GM12878 (cell line): ENCODE measurements at regions not wholly inside any gene's neighbourhood (a gene's known extent, or its start where the extent isn't known, plus 50 kb on each side); places are given as distances from the start of the nearest gene placed in this dataset.

Source experiments
- ATAC-seq: fragments of 200-7000 bp; cut with Tn5 transposase; 3 replicates; pipeline ENCODE4 v1.9.1; 2020; ENCODE audit warnings: mild to moderate bottlenecking, moderate library complexity
- BruUV-seq: library from RNA; stranded (reverse); fragments of 400-500 nt; replicated peaks from 2 replicates; lab custom pipeline; 2021; lab: Mats Ljungman, UMichigan
- CTCF ChIA-PET: fragments of 300-600 bp; sonication (Branson Sonifier 250); formaldehyde crosslinking; extraction: SDS; loops from one replicate; lab custom pipeline; 2021; ENCODE audit warnings: inconsistent platforms; lab: Yijun Ruan, JAX
- POLR2A ChIA-PET: fragments of 350-600 bp; formaldehyde crosslinking; extraction: SDS; loops from one replicate; lab custom pipeline; 2021; ENCODE audit warnings: inconsistent platforms; lab: Charles Lee
- RAD21 ChIA-PET: fragments of 300-600 bp; sonication (Branson Sonifier 250); formaldehyde crosslinking; loops from one replicate; lab custom pipeline; 2023; ENCODE audit warnings: antibody characterized with exemption; ENCODE audit not compliant: unreplicated experiment; lab: Charles Lee
- SMC1A ChIA-PET: fragments of 300-600 bp; sonication (Branson Sonifier 250); formaldehyde crosslinking; loops from one replicate; lab custom pipeline; 2023; ENCODE audit not compliant: unreplicated experiment, uncharacterized antibody; lab: Charles Lee
- DNase-seq: peaks from one replicate; pipeline ENCODE4 v3.0.0-alpha.2; 2011; ENCODE audit warnings: low read depth, low spot score
- FAIRE-seq: peaks from 3 replicates; lab custom pipeline; 2011; peaks lifted over from hg19 to GRCh38; lab: Jason Lieb, UNC
- H2AFZ ChIP-seq: 2 replicates; pipeline ENCODE4 v1.6.0; 2011; ENCODE audit warnings: low read depth, low read length, control low read depth; ENCODE audit not compliant: control insufficient read depth
- H3K27ac ChIP-seq: 2 replicates; pipeline ENCODE4 v1.5.1; 2011; ENCODE audit warnings: control low read depth; ENCODE audit not compliant: control insufficient read depth, insufficient read depth
- H3K27me3 ChIP-seq, 2 experiments: replicated peaks in 1 of 2; 2 replicates each; pipeline versions ENCODE4 v1.6.0 to v1.6.1; 2011; ENCODE audit warnings: low read length in 1 of 2; ENCODE audit not compliant: control insufficient read depth in 2 of 2, insufficient read depth in 2 of 2
- H3K36me3 ChIP-seq, 2 experiments: 2 replicates each; pipeline ENCODE4 v1.5.1; 2011; ENCODE audit warnings: low read length in 1 of 2; ENCODE audit not compliant: control insufficient read depth in 2 of 2, insufficient read depth in 2 of 2
- H3K4me1 ChIP-seq: 2 replicates; pipeline ENCODE4 v1.6.1; 2011; ENCODE audit warnings: mild to moderate bottlenecking, low read length, moderate library complexity, mixed read lengths; ENCODE audit not compliant: control insufficient read depth, insufficient read depth
- H3K4me2 ChIP-seq: 2 replicates; pipeline ENCODE4 v1.6.0; 2011; ENCODE audit warnings: control low read depth; ENCODE audit not compliant: control insufficient read depth, insufficient read depth
- H3K4me3 ChIP-seq: fragments of 200-600 bp; sonication (generic); 2 replicates; pipeline ENCODE4 v1.5.1; 2016
- H3K79me2 ChIP-seq: 2 replicates; pipeline ENCODE4 v1.6.0; 2011; ENCODE audit warnings: low read length; ENCODE audit not compliant: control insufficient read depth, insufficient read depth
- H3K9ac ChIP-seq: 2 replicates; pipeline ENCODE4 v1.8.0; 2011; ENCODE audit warnings: low read length, control low read depth, mixed read lengths; ENCODE audit not compliant: control insufficient read depth, insufficient read depth
- H3K9me3 ChIP-seq: replicated peaks from 3 replicates; pipeline ENCODE4 v1.5.1; 2011; ENCODE audit warnings: mild to moderate bottlenecking, low read length; ENCODE audit not compliant: control insufficient read depth, insufficient read depth
- H4K20me1 ChIP-seq: 2 replicates; pipeline ENCODE4 v1.6.0; 2011; ENCODE audit not compliant: control insufficient read depth, insufficient read depth
- BRCA1 ChIP-seq: IDR thresholded peaks from 2 replicates; pipeline ENCODE4 v1.6.1; 2011; ENCODE audit warnings: low read depth, low read length, improper control_type of control experiment
- CHD4 ChIP-seq: fragments of 200-600 bp; sonication (generic); IDR thresholded peaks from 2 replicates; pipeline ENCODE4 v1.6.1; 2016; ENCODE audit warnings: mild to moderate bottlenecking
- LARP7 ChIP-seq: fragments of 450-650 bp; IDR thresholded peaks from 2 replicates; pipeline ENCODE4 v1.6.1; 2017; ENCODE audit warnings: mild to moderate bottlenecking
- NFXL1 ChIP-seq: fragments of 450-650 bp; IDR thresholded peaks from 2 replicates; pipeline ENCODE4 v1.6.1; 2017; ENCODE audit warnings: antibody characterized with exemption, mild to moderate bottlenecking, borderline replicate concordance
- PBX3 ChIP-seq: IDR thresholded peaks from 2 replicates; pipeline ENCODE4 v1.6.1; 2011; ENCODE audit warnings: mild to moderate bottlenecking, low read depth, low read length, moderate library complexity; ENCODE audit not compliant: insufficient replicate concordance
- RAD21 ChIP-seq: IDR thresholded peaks from 2 replicates; pipeline ENCODE4 v1.6.1; 2011; ENCODE audit warnings: mild to moderate bottlenecking, low read depth, low read length, moderate library complexity; ENCODE audit not compliant: insufficient read depth
- RELB ChIP-seq: fragments of 450-650 bp; IDR thresholded peaks from 2 replicates; pipeline ENCODE4 v1.6.1; 2017; ENCODE audit warnings: low read depth, mild to moderate bottlenecking, moderate library complexity
- WRNIP1 ChIP-seq: IDR thresholded peaks from 2 replicates; pipeline ENCODE4 v1.6.1; 2011; ENCODE audit warnings: low read depth, low read length, improper control_type of control experiment, borderline replicate concordance
- ZNF24 ChIP-seq: fragments of 450-650 bp; IDR thresholded peaks from 2 replicates; pipeline ENCODE4 v1.6.1; 2017; ENCODE audit warnings: antibody characterized with exemption, mild to moderate bottlenecking
- ZNF274 ChIP-seq: IDR thresholded peaks from one replicate; pipeline ENCODE4 v1.8.0; 2011; ENCODE audit not compliant: insufficient read length, insufficient read depth
- ZNF687 ChIP-seq: fragments of 450-650 bp; IDR thresholded peaks from 2 replicates; pipeline ENCODE4 v1.6.1; 2017; ENCODE audit warnings: mild to moderate bottlenecking, moderate library complexity
- WGBS: methylation state at CpG from one replicate; pipeline ENCODE4 v1.1.6; 2016; ENCODE audit warnings: low lambda C conversion rate; ENCODE audit not compliant: insufficient replicate concordance, insufficient coverage; ENCODE audit errors: missing lambda C conversion rate; 5-methylcytosine and 5-hydroxymethylcytosine counted together
- in situ Hi-C: fragments of 300-500 bp; cut with MboI; formaldehyde crosslinking; loops from 9 replicates; pipeline ENCODE4 v1.14.3; 2018; ENCODE audit warnings: mixed read lengths
- intact Hi-C: fragments of 100-400 bp; cut with micrococcal nuclease; formaldehyde crosslinking; loops from one replicate; pipeline ENCODE4 v1.14.2; 2022; ENCODE audit not compliant: unreplicated experiment
- TF ChIP-seq, protein P1 (sequence below): fragments of 450-650 bp; IDR thresholded peaks from 2 replicates; pipeline ENCODE4 v1.6.1; 2017; ENCODE audit warnings: mild to moderate bottlenecking, low read depth, inconsistent platforms; ENCODE audit not compliant: poor library complexity, severe bottlenecking
- TF ChIP-seq, protein P2 (sequence below): fragments of 150-350 bp; IDR thresholded peaks from 2 replicates; pipeline ENCODE4 v1.6.1; 2014; ENCODE audit warnings: mild to moderate bottlenecking, low read depth, low read length

- no peak overlapping the region for H3K4me2 ChIP-seq
- no peaks in the 10 kb centered on the region for H3K79me2 ChIP-seq
- ChIA-PET POLR2A (interaction anchor here (1.0 to 6.0 kb wide), 7 partner anchors 10 to 21 kb away, joined by 3 to 39 read pairs (median 4); no protein-coding TSS in a partner anchor), SMC1A (interaction anchor here (0.6 to 8.0 kb wide), 8 partner anchors 11 to 269 kb away, joined by 3 to 108 read pairs (median 5); no protein-coding TSS in a partner anchor), RAD21 (interaction anchor here (1.0 to 6.5 kb wide), 9 partner anchors 13 to 389 kb away, joined by 3 to 82 read pairs (median 4); no protein-coding TSS in a partner anchor), CTCF (interaction anchor here (0.9 to 4.3 kb wide), 2 partner anchors 12 to 94 kb away, joined by 3 to 10 read pairs; no protein-coding TSS in a partner anchor)
- in situ Hi-C loops (no loop called here), intact Hi-C loops (no loop called here)
- H2AFZ ChIP-seq, result no peak overlapping the region
- no peak overlapping the region for H3K9ac ChIP-seq
- H3K4me3 ChIP-seq, result no peak overlapping the region
- H4K20me1 ChIP-seq, result no peaks in the 10 kb centered on the region
- FAIRE-seq (no peak), DNase-seq (no peak), ATAC-seq (no peak)
- no peak overlapping the region for H3K27ac ChIP-seq
- WGBS, result 69% methylated on average over 3 of the region's 3 CpGs
- H3K27me3 ChIP-seq, result no peaks in the 10 kb centered on the region
- H3K4me1 ChIP-seq, result peaks cover 46% of the 10 kb centered on the region
- no TSS peak for BruUV-seq
- no peaks in the 10 kb centered on the region for H3K36me3 ChIP-seq
- H3K9me3 ChIP-seq, result no peaks in the 10 kb centered on the region; the same call in 2 of the 3 replicates
- no peak for TF ChIP-seq LARP7
- TF ChIP-seq, protein P1, sequence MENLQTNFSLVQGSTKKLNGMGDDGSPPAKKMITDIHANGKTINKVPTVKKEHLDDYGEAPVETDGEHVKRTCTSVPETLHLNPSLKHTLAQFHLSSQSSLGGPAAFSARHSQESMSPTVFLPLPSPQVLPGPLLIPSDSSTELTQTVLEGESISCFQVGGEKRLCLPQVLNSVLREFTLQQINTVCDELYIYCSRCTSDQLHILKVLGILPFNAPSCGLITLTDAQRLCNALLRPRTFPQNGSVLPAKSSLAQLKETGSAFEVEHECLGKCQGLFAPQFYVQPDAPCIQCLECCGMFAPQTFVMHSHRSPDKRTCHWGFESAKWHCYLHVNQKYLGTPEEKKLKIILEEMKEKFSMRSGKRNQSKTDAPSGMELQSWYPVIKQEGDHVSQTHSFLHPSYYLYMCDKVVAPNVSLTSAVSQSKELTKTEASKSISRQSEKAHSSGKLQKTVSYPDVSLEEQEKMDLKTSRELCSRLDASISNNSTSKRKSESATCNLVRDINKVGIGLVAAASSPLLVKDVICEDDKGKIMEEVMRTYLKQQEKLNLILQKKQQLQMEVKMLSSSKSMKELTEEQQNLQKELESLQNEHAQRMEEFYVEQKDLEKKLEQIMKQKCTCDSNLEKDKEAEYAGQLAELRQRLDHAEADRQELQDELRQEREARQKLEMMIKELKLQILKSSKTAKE, result no peak
- TF ChIP-seq ZNF24, result no peak
- no peak for TF ChIP-seq RAD21
- no peak for TF ChIP-seq RELB
- TF ChIP-seq ZNF274, result no peak
- no peak for TF ChIP-seq CHD4
- no peak for TF ChIP-seq PBX3
- no peak for TF ChIP-seq ZNF687
- TF ChIP-seq WRNIP1, result no peak
- no peak for TF ChIP-seq NFXL1
- no peak for TF ChIP-seq BRCA1
- TF ChIP-seq, protein P2, sequence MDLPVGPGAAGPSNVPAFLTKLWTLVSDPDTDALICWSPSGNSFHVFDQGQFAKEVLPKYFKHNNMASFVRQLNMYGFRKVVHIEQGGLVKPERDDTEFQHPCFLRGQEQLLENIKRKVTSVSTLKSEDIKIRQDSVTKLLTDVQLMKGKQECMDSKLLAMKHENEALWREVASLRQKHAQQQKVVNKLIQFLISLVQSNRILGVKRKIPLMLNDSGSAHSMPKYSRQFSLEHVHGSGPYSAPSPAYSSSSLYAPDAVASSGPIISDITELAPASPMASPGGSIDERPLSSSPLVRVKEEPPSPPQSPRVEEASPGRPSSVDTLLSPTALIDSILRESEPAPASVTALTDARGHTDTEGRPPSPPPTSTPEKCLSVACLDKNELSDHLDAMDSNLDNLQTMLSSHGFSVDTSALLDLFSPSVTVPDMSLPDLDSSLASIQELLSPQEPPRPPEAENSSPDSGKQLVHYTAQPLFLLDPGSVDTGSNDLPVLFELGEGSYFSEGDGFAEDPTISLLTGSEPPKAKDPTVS, result no peak
Measured at GRCh38 chr1:234990328-234990675, 138.3 kb downstream of the TOMM20 start.
